PC-3 (cell line): ENCODE measurements at regions not wholly inside any gene's neighbourhood (a gene's known extent, or its start where the extent isn't known, plus 50 kb on each side); places are given as distances from the start of the nearest gene placed in this dataset.

ENCODE experiments used
- EZH2 ChIP-seq: fragments of 300-600 bp; sonication (generic); IDR thresholded peaks from one replicate; pipeline ENCODE4 v1.6.1; 2017; ENCODE audit warnings: antibody characterized with exemption, mild to moderate bottlenecking, low read length; ENCODE audit not compliant: unreplicated experiment
- TF ChIP-seq, protein P1 (sequence below): fragments of 300-600 bp; sonication (generic); conservative IDR thresholded peaks from 2 replicates; pipeline ENCODE4 v1.5.1; 2017; ENCODE audit warnings: antibody characterized with exemption, low read depth, mild to moderate bottlenecking, low read length

GRCh38 chr10:110378533-110379108 is 73.9 kb upstream of the SMNDC1 start:
- no peak for TF ChIP-seq EZH2
- TF ChIP-seq, protein P1, sequence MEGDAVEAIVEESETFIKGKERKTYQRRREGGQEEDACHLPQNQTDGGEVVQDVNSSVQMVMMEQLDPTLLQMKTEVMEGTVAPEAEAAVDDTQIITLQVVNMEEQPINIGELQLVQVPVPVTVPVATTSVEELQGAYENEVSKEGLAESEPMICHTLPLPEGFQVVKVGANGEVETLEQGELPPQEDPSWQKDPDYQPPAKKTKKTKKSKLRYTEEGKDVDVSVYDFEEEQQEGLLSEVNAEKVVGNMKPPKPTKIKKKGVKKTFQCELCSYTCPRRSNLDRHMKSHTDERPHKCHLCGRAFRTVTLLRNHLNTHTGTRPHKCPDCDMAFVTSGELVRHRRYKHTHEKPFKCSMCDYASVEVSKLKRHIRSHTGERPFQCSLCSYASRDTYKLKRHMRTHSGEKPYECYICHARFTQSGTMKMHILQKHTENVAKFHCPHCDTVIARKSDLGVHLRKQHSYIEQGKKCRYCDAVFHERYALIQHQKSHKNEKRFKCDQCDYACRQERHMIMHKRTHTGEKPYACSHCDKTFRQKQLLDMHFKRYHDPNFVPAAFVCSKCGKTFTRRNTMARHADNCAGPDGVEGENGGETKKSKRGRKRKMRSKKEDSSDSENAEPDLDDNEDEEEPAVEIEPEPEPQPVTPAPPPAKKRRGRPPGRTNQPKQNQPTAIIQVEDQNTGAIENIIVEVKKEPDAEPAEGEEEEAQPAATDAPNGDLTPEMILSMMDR = no peak
